ENCODE measurements at regions not wholly inside any gene's neighbourhood (a gene's known extent, or its start where the extent isn't known, plus 50 kb on each side); places are given as distances from the start of the nearest gene placed in this dataset.
"Not testable (repeated sequence)": the region's sequence is repeated elsewhere in the genome, so short reads cannot be mapped to it uniquely, and the experiment has no call there.

GRCh38 chr9:21533597-21533996, 51.5 kb upstream of the IFNE start:
- Mint-ChIP-seq H3K4me3 (no peak overlapping the region), H3K27me3 (peaks cover 7% of the 10 kb centered on the region), H3K36me3 (no peaks in the 10 kb centered on the region), H3K4me1 (no peaks in the 10 kb centered on the region), H3K27ac (no peak overlapping the region), H3K9me3 (no peaks in the 10 kb centered on the region)
- ATAC-seq (ENCODE audit: low read depth), result no peak
- no peak for DNase-seq (ENCODE audit: low spot score in 2 of 2)

- DNase-seq (ENCODE audit: low spot score in 2 of 2), result no peak
- ATAC-seq (ENCODE audit: low read depth), result no peak
- no peaks in the 10 kb centered on the region for H3K9me3 Mint-ChIP-seq
- H3K4me1 Mint-ChIP-seq, result no peaks in the 10 kb centered on the region
- peaks cover 4% of the 10 kb centered on the region for H3K27me3 Mint-ChIP-seq
- H3K4me3 Mint-ChIP-seq, result no peak overlapping the region
- H3K36me3 Mint-ChIP-seq, result no peaks in the 10 kb centered on the region
- no peak overlapping the region for H3K27ac Mint-ChIP-seq
These were observed 53.3 kb upstream of the IFNE start for GRCh38 chr9:21535396-21535795.

GRCh38 chr9:21542787-21543186, 60.7 kb upstream of the IFNE start:
- H3K9me3 Mint-ChIP-seq, result peaks cover 2% of the 10 kb centered on the region
- ATAC-seq (ENCODE audit: low read depth) (no peak), DNase-seq (ENCODE audit: low spot score in 2 of 2) (no peak)
- no peaks in the 10 kb centered on the region for H3K27me3 Mint-ChIP-seq
- H3K27ac Mint-ChIP-seq, result no peak overlapping the region
- H3K4me3 Mint-ChIP-seq, result no peak overlapping the region
- no peaks in the 10 kb centered on the region for H3K4me1 Mint-ChIP-seq
- H3K36me3 Mint-ChIP-seq, result no peaks in the 10 kb centered on the region

- DNase-seq (ENCODE audit: low spot score in 2 of 2) (no peak), ATAC-seq (ENCODE audit: low read depth) (no peak)
- Mint-ChIP-seq H3K4me3 (no peak overlapping the region), H3K27ac (no peak overlapping the region), H3K4me1 (no peaks in the 10 kb centered on the region), H3K9me3 (peaks cover 2% of the 10 kb centered on the region), H3K36me3 (no peaks in the 10 kb centered on the region), H3K27me3 (no peaks in the 10 kb centered on the region)
These were observed 61.1 kb upstream of the IFNE start for GRCh38 chr9:21543187-21543586.

- not testable (repeated sequence) for ATAC-seq (ENCODE audit: low read depth); H3K27ac Mint-ChIP-seq
These were observed 61.7 kb upstream of the IFNE start for GRCh38 chr9:21543816-21544215.

GRCh38 chr9:21546949-21547348, 64.8 kb upstream of the IFNE start:
- Mint-ChIP-seq H3K27me3 (no peaks in the 10 kb centered on the region), H3K4me1 (no peaks in the 10 kb centered on the region), H3K4me3 (no peak overlapping the region), H3K36me3 (no peaks in the 10 kb centered on the region), H3K9me3 (peaks cover 2% of the 10 kb centered on the region), H3K27ac (no peak overlapping the region)
- no peak for DNase-seq (ENCODE audit: low spot score in 2 of 2)
- no peak for ATAC-seq (ENCODE audit: low read depth)

More at GRCh38 chr9:21543816-21544215, 61.7 kb upstream of the IFNE start:
- not testable (repeated sequence) for H3K4me1 Mint-ChIP-seq; H3K36me3 Mint-ChIP-seq; H3K4me3 Mint-ChIP-seq; DNase-seq (ENCODE audit: low spot score in 2 of 2); H3K9me3 Mint-ChIP-seq; H3K27me3 Mint-ChIP-seq

- ATAC-seq (ENCODE audit: low read depth), result no peak
- no peak overlapping the region for H3K27ac Mint-ChIP-seq
- no peaks in the 10 kb centered on the region for H3K9me3 Mint-ChIP-seq
These were observed 67.2 kb upstream of the IFNE start for GRCh38 chr9:21549251-21549765.

GRCh38 chr9:21549890-21550289, 67.8 kb upstream of the IFNE start:
- no peak overlapping the region for H3K4me3 Mint-ChIP-seq
- H3K27me3 Mint-ChIP-seq, result peaks cover 3% of the 10 kb centered on the region
- H3K9me3 Mint-ChIP-seq, result no peaks in the 10 kb centered on the region
- DNase-seq (ENCODE audit: low spot score in 2 of 2) (no peak), ATAC-seq (ENCODE audit: low read depth) (no peak)
- H3K4me1 Mint-ChIP-seq, result no peaks in the 10 kb centered on the region
- no peaks in the 10 kb centered on the region for H3K36me3 Mint-ChIP-seq
- H3K27ac Mint-ChIP-seq, result no peak overlapping the region

More at GRCh38 chr9:21549251-21549765, 67.2 kb upstream of the IFNE start:
- peaks cover 3% of the 10 kb centered on the region for H3K27me3 Mint-ChIP-seq
- H3K36me3 Mint-ChIP-seq, result no peaks in the 10 kb centered on the region
- H3K4me3 Mint-ChIP-seq, result no peak overlapping the region
- DNase-seq (ENCODE audit: low spot score in 2 of 2), result no peak
- no peaks in the 10 kb centered on the region for H3K4me1 Mint-ChIP-seq

GRCh38 chr9:21550392-21550791, 68.3 kb upstream of the IFNE start:
- no peaks in the 10 kb centered on the region for H3K36me3 Mint-ChIP-seq
- ATAC-seq (ENCODE audit: low read depth), result no peak
- no peaks in the 10 kb centered on the region for H3K4me1 Mint-ChIP-seq
- H3K27me3 Mint-ChIP-seq, result peaks cover 3% of the 10 kb centered on the region
- no peak overlapping the region for H3K4me3 Mint-ChIP-seq
- DNase-seq (ENCODE audit: low spot score in 2 of 2), result no peak
- no peaks in the 10 kb centered on the region for H3K9me3 Mint-ChIP-seq
- no peak overlapping the region for H3K27ac Mint-ChIP-seq

GRCh38 chr9:21551401-21551800, 69.3 kb upstream of the IFNE start:
- H3K4me3 Mint-ChIP-seq, result no peak overlapping the region
- H3K27me3 Mint-ChIP-seq, result peaks cover 5% of the 10 kb centered on the region
- ATAC-seq (ENCODE audit: low read depth) (no peak), DNase-seq (ENCODE audit: low spot score in 2 of 2) (no peak)
- H3K4me1 Mint-ChIP-seq, result no peaks in the 10 kb centered on the region
- H3K36me3 Mint-ChIP-seq, result no peaks in the 10 kb centered on the region
- no peaks in the 10 kb centered on the region for H3K9me3 Mint-ChIP-seq
- no peak overlapping the region for H3K27ac Mint-ChIP-seq

GRCh38 chr9:21552244-21553170, 70.4 kb upstream of the IFNE start:
- peaks cover 5% of the 10 kb centered on the region for H3K27me3 Mint-ChIP-seq
- H3K27ac Mint-ChIP-seq, result no peak overlapping the region
- DNase-seq (ENCODE audit: low spot score in 2 of 2), result no peak

GRCh38 chr9:21553441-21553840, 71.3 kb upstream of the IFNE start:
- DNase-seq (ENCODE audit: low spot score in 2 of 2) (no peak), ATAC-seq (ENCODE audit: low read depth) (no peak)
- Mint-ChIP-seq H3K9me3 (no peaks in the 10 kb centered on the region), H3K27me3 (peaks cover 5% of the 10 kb centered on the region), H3K27ac (no peak overlapping the region), H3K36me3 (no peaks in the 10 kb centered on the region), H3K4me3 (no peak overlapping the region), H3K4me1 (no peaks in the 10 kb centered on the region)

More at GRCh38 chr9:21552244-21553170, 70.4 kb upstream of the IFNE start:
- H3K4me3 Mint-ChIP-seq, result no peak overlapping the region
- no peak for ATAC-seq (ENCODE audit: low read depth)
- H3K9me3 Mint-ChIP-seq, result no peaks in the 10 kb centered on the region
- no peaks in the 10 kb centered on the region for H3K36me3 Mint-ChIP-seq
- no peaks in the 10 kb centered on the region for H3K4me1 Mint-ChIP-seq

GRCh38 chr9:21554813-21555212, 72.7 kb upstream of the IFNE start:
- no peak for ATAC-seq (ENCODE audit: low read depth)
- DNase-seq (ENCODE audit: low spot score in 2 of 2), result no peak
- Mint-ChIP-seq H3K4me3 (no peak overlapping the region), H3K9me3 (no peaks in the 10 kb centered on the region), H3K27me3 (peaks cover 10% of the 10 kb centered on the region), H3K36me3 (no peaks in the 10 kb centered on the region), H3K27ac (no peak overlapping the region), H3K4me1 (peaks cover 6% of the 10 kb centered on the region)

- H3K4me3 Mint-ChIP-seq, result no peak overlapping the region
- H3K27ac Mint-ChIP-seq, result no peak overlapping the region
- peaks cover 17% of the 10 kb centered on the region for H3K27me3 Mint-ChIP-seq
These were observed 73.8 kb upstream of the IFNE start for GRCh38 chr9:21555911-21556310.

More at GRCh38 chr9:21555911-21556310, 73.8 kb upstream of the IFNE start:
- DNase-seq (ENCODE audit: low spot score in 2 of 2) (no peak), ATAC-seq (ENCODE audit: low read depth) (no peak)
- Mint-ChIP-seq H3K36me3 (no peaks in the 10 kb centered on the region), H3K9me3 (no peaks in the 10 kb centered on the region), H3K4me1 (peaks cover 6% of the 10 kb centered on the region)

Data from memory B cell (primary cell).